SU-DHL-6 (cell line): ENCODE measurements at regions not wholly inside any gene's neighbourhood (a gene's known extent, or its start where the extent isn't known, plus 50 kb on each side); places are given as distances from the start of the nearest gene placed in this dataset.

Experiments
- CTCF ChIP-seq: fragments of 200-600 bp; sonication (generic); IDR thresholded peaks from one replicate; pipeline ENCODE4 v1.5.1; 2017; ENCODE audit warnings: antibody characterized with exemption, mild to moderate bottlenecking, low read length, moderate library complexity; ENCODE audit not compliant: insufficient read depth, poor library complexity, severe bottlenecking
- EZH2phosphoT487 ChIP-seq: fragments of 200-600 bp; sonication (generic), shearing (Covaris generic); conservative IDR thresholded peaks from 2 replicates; pipeline ENCODE4 v1.6.1; 2018; ENCODE audit warnings: mild to moderate bottlenecking, antibody characterized with exemption, low read length, moderate library complexity, mixed read lengths

- TF ChIP-seq CTCF, result no peak
- TF ChIP-seq EZH2phosphoT487, result no peak
Observed at GRCh38 chr21:31394309-31394708, 50.2 kb upstream of the TIAM1 start.
